HG02870 (cell line): ENCODE measurements at regions not wholly inside any gene's neighbourhood (a gene's known extent, or its start where the extent isn't known, plus 50 kb on each side); places are given as distances from the start of the nearest gene placed in this dataset.
A peak's percentile ranks its signal among the peaks of the same experiment; 100 is the strongest.

ENCODE experiments used
- ATAC-seq: cut with Tn5 transposase; IDR thresholded peaks from one replicate; pipeline ENCODE4 v1.9.1; 2021; ENCODE audit warnings: mild to moderate bottlenecking, moderate library complexity; ENCODE audit not compliant: unreplicated experiment

DNA sequence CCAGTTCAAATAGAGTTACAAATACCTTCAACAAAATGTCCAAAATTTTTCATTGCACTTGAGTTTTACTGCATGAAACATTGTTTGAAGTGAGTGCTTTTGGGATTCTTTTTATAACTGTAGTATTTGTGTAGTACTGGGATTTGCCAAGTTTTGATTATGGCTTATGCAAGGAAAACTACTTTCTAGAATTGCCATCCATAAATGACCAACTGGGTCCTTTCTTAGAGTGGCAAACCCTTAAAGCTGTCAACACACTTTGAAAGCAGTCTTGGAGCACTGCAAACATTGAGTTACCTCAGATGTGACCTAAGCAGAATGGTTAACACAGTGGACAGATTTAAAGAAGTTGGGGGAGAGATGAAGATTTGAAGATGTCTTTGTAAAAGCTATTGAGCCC lies 379.6 kb upstream of the ZNF608 start:
- no peak for ATAC-seq

- no peak for ATAC-seq
Observed at GRCh38 chr5:125129151-125129806, 382.8 kb upstream of the ZNF608 start.

- ATAC-seq: no peak
Observed at GRCh38 chr5:125130591-125130990, 384.2 kb upstream of the ZNF608 start.

DNA sequence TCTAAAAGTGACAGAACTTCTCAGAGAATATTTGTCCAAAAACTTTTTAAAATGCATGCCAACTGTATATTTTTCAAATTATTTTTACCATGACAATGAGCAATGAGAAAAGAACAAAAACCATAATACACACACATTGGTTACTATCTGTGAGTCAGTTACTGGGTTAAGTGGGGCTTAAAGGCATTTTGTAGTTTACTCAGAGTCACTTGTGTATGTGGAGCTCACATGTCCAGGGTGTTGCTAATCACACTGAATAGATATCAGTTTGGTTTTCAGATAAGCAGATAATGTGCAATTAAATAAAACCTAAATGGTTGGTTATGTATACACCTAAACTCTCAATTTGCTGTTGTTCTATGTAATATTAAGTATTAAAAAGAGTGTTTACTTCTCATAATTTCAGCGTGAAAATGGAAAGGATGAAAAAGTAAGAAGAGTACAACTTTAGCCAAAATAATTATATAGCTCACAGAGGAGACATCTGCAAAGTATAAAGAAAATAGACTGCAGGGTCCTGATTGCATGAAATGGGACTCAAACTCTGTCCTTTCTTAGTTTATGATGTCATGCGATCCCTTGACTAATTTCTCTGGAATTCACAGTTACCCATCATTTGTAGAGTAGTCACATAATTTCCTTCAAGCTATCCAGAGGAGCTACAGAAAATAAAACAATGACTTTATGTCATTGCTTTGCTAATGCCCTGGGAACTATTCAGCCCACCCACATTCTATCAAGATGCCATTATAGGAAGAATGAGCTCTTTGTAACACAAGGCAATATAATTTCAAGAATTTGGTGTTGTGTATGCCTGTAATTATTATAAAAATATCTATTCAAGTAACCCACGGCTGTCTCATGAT lies 388.0 kb upstream of the ZNF608 start:
- ATAC-seq: no peak

- ATAC-seq: no peak
Observed at GRCh38 chr5:125137535-125137934, 391.1 kb upstream of the ZNF608 start.

DNA sequence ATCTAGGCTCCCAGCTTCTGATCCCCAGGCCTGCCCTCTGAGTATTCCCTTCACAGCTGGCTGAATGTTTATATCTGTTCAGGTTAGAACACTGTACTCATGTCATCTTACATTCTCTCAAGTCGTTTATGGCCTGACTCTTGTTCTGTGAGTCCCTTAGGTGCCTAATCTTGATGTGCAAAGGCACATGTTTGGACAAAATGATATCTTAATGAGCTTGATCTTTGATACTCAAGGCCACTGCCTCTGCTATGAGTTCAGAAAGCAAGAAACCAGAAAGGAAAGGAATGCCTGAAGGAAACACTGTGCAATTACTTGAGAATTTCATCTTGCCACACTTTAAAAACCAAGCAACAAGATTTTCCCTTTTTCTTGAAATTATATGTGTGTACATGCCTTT lies 391.8 kb upstream of the ZNF608 start:
- no peak for ATAC-seq

DNA sequence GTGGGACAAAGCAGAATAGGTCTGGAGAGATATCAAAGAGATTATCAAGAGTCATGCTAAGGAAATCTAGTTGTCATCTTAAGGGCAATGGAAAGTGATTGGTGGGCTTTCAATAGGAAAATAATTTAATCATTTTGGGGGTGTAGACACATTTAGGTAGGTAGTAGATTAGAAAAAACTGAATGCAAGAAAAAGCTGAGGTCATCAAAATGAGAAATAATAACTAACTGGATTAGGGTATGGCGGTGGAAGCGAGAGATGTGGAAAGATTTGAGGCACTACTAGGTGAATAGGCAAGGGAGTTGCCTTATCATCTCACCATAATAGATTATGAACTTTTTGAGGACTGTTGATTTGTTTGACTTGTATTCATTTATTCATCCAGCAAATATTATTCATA lies 393.2 kb upstream of the ZNF608 start:
- no peak for ATAC-seq

DNA sequence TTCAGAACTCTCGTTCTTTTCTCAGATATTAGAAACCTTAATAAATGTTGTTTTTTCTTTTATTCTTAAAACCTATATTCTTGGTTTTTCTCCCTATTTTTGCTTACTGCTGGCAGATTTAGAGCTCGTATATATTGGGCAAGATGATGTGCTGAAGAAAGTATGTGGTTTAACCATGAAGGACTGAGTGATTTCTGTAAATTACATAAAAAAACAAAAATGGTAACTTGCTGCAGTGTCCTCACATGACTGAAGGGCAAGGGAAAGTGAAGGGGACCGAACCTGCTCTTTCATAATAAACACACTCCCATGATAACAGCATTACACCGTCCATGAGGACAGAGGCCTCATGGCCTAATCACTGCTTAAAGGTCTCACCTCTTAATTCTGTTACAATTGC lies 393.8 kb upstream of the ZNF608 start:
- ATAC-seq: no peak

DNA sequence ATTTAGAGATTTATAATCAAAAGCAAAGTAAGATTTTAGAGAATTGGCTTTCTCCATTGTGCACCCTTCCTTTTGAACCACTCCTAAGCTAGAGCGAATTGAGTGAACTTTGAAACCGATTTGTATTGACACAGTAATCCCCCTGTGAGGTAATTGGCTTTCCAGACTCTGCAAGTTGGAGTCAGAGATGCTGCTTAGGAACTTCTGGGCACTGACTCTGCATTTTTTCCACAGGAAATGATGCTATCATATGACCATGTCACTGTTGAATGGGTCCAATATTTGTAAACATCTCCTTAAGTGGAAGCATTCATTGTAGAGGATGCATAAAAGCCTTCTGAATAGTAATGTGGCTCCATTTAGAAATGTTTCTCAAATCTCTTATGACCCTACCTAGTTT lies 394.4 kb upstream of the ZNF608 start:
- ATAC-seq: no peak

GRCh38 chr5:125142458-125142857 lies 396.0 kb upstream of the ZNF608 start:
- peak; percentile 87 for ATAC-seq

GRCh38 chr5:125143011-125143410 lies 396.6 kb upstream of the ZNF608 start:
- no peak for ATAC-seq

GRCh38 chr5:125148076-125148475 lies 401.6 kb upstream of the ZNF608 start:
- no peak for ATAC-seq

DNA sequence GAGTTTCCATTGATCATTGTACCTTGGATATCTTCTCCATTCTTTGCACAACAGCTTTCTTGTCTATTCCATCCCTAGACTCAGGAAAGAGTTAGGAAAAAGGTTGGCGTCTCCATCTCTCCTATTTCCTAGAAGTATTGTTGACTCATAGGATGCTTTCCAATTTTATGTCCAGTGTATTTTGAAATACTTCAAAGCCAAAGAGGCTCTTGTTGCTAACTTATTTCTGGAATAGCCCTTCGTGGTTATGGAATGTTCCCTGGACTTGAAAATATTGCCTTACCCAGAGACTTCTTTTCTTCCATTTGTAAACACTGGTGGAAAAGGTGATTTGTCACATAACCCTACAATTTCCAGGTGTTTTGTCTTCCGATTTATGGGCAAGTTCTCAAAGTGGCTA lies 402.3 kb upstream of the ZNF608 start:
- ATAC-seq: no peak

- no peak for ATAC-seq
Observed at GRCh38 chr5:125149110-125149509, 402.7 kb upstream of the ZNF608 start.

- ATAC-seq: no peak
Observed at GRCh38 chr5:125149527-125149926, 403.1 kb upstream of the ZNF608 start.

DNA sequence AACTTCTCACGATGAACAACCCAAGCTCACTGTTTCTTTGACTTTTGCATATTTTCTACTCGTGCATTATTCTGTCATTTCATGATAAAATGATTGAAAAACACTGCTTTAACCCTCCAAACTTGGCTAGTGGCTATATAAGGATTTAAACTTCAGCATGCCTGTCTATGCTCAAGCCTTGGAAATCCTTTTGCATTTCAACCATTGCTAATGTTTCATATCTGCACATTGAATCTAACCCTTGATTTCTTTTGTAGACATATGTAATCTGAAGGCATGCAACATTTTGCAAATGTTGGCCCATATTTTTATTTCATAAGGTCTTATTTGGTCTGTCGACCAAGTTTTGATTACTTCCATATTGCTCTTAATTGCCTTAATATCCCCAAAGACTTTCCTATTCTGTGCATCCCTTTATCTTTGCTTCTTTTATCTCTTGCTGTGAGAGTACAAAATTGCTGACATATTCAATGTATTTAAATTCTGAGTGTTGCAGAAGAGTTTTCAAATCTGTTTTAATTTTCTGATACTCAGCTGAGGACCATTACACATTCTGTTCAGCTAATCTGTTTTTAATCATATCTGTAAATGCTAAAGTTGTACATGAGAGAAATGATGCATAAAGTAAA lies 403.7 kb upstream of the ZNF608 start:
- no peak for ATAC-seq

- ATAC-seq: no peak
Observed at GRCh38 chr5:125151150-125151900, 404.9 kb upstream of the ZNF608 start.

DNA sequence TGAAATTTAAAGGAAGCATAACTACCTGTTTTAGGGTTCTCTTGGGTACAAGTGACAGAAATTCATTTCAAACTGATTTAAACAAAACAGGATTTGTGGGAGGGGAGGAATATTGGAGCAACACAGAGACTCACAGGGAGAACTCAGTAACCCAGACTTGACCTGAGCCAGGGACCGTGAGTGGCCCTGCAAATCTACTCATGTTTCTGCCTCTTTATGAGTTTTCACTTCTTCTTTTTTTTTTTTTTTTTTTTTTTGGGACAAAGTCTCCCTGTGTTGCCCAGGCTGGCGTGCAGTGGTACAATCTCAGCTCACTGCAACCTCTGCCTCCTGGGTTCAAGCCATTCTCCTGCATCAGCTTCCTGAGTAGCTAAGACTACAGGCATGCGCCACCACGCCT lies 405.6 kb upstream of the ZNF608 start:
- peak; percentile 43 for ATAC-seq

- no peak for ATAC-seq
Observed at GRCh38 chr5:125152461-125153189, 406.2 kb upstream of the ZNF608 start.

DNA sequence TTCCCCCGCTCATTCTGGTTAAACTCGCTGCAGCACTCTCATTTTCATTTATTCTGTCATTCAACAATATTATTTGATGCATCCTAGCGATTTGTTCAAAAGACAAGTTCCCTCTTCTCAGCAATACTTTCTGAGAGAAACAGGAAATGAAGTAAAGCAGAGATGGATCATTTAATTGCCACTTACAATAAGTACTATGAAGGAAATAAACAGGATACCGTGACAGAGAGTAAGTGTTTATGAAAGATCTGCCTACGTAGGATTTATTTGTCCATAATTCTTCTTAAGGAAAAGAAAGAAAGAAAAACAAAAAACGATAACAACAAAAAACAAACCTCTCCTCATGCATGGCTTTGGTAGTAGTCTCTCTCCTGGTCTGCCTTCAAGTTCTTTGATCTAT lies 406.8 kb upstream of the ZNF608 start:
- no peak for ATAC-seq
